Calu3 (cell line): ENCODE measurements at regions not wholly inside any gene's neighbourhood (a gene's known extent, or its start where the extent isn't known, plus 50 kb on each side); places are given as distances from the start of the nearest gene placed in this dataset.

Experiments used
- BruUV-seq: library from RNA; stranded (reverse); fragments of 400-500 nt; replicated peaks from 2 replicates; lab custom pipeline; 2021; lab: Mats Ljungman, UMichigan
- CTCF ChIA-PET: fragments of 300-600 bp; sonication (Branson Sonifier 250); formaldehyde crosslinking; loops from one replicate; lab custom pipeline; 2022; ENCODE audit warnings: antibody characterized with exemption; lab: Charles Lee
- DNase-seq: peaks from one replicate; pipeline ENCODE4 v3.0.0; 2022
- H3K27ac Mint-ChIP-seq: one replicate; pipeline ENCODE4 v1.8.0; 2022; ENCODE audit warnings: mixed read lengths; ENCODE audit not compliant: unreplicated experiment
- H3K27me3 Mint-ChIP-seq: one replicate; pipeline ENCODE4 v1.8.0; 2022; ENCODE audit warnings: mixed read lengths; ENCODE audit not compliant: unreplicated experiment
- H3K36me3 Mint-ChIP-seq: one replicate; pipeline ENCODE4 v1.8.0; 2022; ENCODE audit warnings: mild to moderate bottlenecking, moderate library complexity, mixed read lengths; ENCODE audit not compliant: insufficient read depth, unreplicated experiment
- H3K4me1 Mint-ChIP-seq: one replicate; pipeline ENCODE4 v1.8.0; 2022; ENCODE audit warnings: mild to moderate bottlenecking, low read depth, mixed read lengths; ENCODE audit not compliant: unreplicated experiment
- H3K4me3 Mint-ChIP-seq: one replicate; pipeline ENCODE4 v1.8.0; 2022; ENCODE audit warnings: mild to moderate bottlenecking, low read depth, moderate library complexity, mixed read lengths; ENCODE audit not compliant: unreplicated experiment
- H3K9me3 Mint-ChIP-seq: one replicate; pipeline ENCODE4 v1.8.0; 2022; ENCODE audit warnings: low read depth, mixed read lengths; ENCODE audit not compliant: unreplicated experiment
- intact Hi-C: fragments of 100-400 bp; cut with micrococcal nuclease; formaldehyde crosslinking; loops from one replicate; pipeline ENCODE4 v1.10.0; 2022; ENCODE audit not compliant: unreplicated experiment
- TF ChIP-seq, protein P1 (sequence below): fragments of 200-600 bp; IDR thresholded peaks from one replicate; pipeline ENCODE4 v1.8.0; 2022; ENCODE audit warnings: antibody characterized with exemption; ENCODE audit not compliant: unreplicated experiment

DNA sequence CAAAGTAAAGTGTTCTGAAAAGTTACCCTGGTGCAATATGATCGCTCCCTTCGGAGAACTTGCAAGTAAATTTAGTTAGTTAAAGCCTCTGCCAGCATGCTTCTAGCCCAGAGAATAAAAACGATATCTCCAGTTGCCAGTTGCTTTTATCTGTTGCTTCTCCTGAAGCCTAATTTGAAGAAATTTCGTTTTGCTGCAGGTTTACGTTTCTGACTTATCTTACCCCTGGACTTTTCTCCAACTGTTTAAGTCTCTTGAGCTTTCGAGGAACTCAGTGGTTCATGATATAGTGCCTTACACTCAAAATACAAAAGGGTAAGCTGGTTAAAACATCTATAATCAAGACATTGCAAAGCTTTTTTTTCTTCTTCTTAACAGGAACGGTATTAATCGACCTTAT, 131.1 kb downstream of the FAM161A start:
- TF ChIP-seq, protein P1, sequence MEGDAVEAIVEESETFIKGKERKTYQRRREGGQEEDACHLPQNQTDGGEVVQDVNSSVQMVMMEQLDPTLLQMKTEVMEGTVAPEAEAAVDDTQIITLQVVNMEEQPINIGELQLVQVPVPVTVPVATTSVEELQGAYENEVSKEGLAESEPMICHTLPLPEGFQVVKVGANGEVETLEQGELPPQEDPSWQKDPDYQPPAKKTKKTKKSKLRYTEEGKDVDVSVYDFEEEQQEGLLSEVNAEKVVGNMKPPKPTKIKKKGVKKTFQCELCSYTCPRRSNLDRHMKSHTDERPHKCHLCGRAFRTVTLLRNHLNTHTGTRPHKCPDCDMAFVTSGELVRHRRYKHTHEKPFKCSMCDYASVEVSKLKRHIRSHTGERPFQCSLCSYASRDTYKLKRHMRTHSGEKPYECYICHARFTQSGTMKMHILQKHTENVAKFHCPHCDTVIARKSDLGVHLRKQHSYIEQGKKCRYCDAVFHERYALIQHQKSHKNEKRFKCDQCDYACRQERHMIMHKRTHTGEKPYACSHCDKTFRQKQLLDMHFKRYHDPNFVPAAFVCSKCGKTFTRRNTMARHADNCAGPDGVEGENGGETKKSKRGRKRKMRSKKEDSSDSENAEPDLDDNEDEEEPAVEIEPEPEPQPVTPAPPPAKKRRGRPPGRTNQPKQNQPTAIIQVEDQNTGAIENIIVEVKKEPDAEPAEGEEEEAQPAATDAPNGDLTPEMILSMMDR = no peak
- no peak overlapping the region for H3K27ac Mint-ChIP-seq
- no peaks in the 10 kb centered on the region for H3K4me1 Mint-ChIP-seq
- no peak for DNase-seq
- H3K36me3 Mint-ChIP-seq = no peaks in the 10 kb centered on the region
- intact Hi-C loops = no loop called here
- BruUV-seq = no TSS peak
- no peak overlapping the region for H3K4me3 Mint-ChIP-seq
- CTCF ChIA-PET = interaction anchor here (0.7 kb wide), 1 partner anchor 214 kb away, joined by 3 read pairs; no protein-coding TSS in a partner anchor
- no peaks in the 10 kb centered on the region for H3K27me3 Mint-ChIP-seq
- peaks cover 9% of the 10 kb centered on the region for H3K9me3 Mint-ChIP-seq

DNA sequence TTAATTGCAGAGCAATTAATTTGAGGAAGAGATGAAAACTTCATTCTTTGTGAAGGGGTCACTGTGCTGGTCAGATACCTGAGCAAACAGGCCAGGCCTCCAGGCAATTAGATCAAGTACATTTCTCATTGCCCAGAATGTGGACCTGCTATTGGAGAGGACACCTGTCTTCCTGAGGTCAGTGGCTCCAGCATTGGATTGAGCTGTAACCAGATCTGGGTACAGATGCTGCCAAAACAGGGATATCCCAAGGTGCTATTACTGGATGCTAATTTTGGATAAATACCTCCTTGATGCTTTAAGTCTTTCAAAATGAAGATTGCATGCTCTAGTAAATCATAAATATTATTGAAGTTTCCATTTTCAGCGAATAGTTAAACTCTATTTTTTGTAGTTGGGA, 131.5 kb downstream of the FAM161A start:
- no peaks in the 10 kb centered on the region for H3K36me3 Mint-ChIP-seq

DNA sequence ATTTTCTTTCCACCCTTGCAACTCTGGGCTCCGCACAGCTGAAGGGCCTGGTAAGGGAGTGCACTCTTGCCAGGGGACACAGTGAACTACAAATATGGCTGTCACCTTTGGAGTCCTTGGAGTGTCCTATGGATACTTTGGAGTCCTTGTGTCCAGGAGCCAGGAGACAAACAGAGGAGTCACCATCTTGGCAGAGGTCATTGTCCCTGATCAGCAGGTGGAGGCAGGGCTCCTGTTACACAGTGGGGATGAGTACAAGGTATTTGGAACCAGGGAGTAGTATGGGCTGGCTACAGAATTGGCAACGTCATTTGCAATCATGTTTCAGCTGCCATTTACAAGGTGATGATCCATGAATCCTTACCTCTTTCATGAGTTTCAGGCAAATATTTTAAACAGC, 132.5 kb downstream of the FAM161A start:
- Mint-ChIP-seq H3K27me3 (no peaks in the 10 kb centered on the region), H3K4me1 (no peaks in the 10 kb centered on the region), H3K36me3 (no peaks in the 10 kb centered on the region), H3K27ac (no peak overlapping the region), H3K4me3 (no peak overlapping the region), H3K9me3 (peaks cover 5% of the 10 kb centered on the region)
- CTCF ChIA-PET = interaction anchor here (0.6 kb wide), 1 partner anchor 194 kb away, joined by 8 read pairs; no protein-coding TSS in a partner anchor
- BruUV-seq = no TSS peak
- no peak for DNase-seq
- TF ChIP-seq, protein P1 = no peak
- intact Hi-C loops = no loop called here

More for the DNA sequence above, 131.5 kb downstream of the FAM161A start:
- H3K27me3 Mint-ChIP-seq = no peaks in the 10 kb centered on the region
- BruUV-seq = no TSS peak
- TF ChIP-seq, protein P1 = no peak
- no peak overlapping the region for H3K27ac Mint-ChIP-seq
- H3K4me1 Mint-ChIP-seq = no peaks in the 10 kb centered on the region
- no peak overlapping the region for H3K4me3 Mint-ChIP-seq
- intact Hi-C loops = no loop called here
- CTCF ChIA-PET = interaction anchor here (0.6 to 0.7 kb wide), 2 partner anchors 124 to 213 kb away, joined by 3 read pairs; no protein-coding TSS in a partner anchor
- no peak for DNase-seq
- peaks cover 9% of the 10 kb centered on the region for H3K9me3 Mint-ChIP-seq

DNA sequence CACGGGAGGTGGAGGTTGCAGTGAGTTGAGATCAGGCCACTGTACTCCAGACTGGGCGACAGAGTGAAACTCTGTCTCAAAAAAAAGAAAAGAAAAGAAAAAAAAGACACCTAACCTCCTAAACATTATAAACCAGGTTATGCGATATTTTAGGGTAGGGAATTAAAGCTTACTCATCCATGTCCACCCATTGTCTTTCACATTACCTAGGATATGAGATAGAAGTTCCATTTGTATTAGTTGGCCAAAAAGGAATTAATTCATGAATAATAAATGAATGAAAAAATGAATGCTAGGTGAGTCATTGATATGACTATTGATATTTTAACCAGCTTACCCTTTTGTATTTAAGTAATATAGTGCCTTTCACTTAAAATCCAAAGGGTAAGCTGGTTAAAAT, 132.9 kb downstream of the FAM161A start:
- intact Hi-C loops = no loop called here
- BruUV-seq = no TSS peak
- no peak overlapping the region for H3K27ac Mint-ChIP-seq
- CTCF ChIA-PET = interaction anchor here (0.6 kb wide), 1 partner anchor 194 kb away, joined by 8 read pairs; no protein-coding TSS in a partner anchor
- DNase-seq = no peak
- no peaks in the 10 kb centered on the region for H3K4me1 Mint-ChIP-seq
- TF ChIP-seq, protein P1 = no peak
- H3K36me3 Mint-ChIP-seq = no peaks in the 10 kb centered on the region
- no peaks in the 10 kb centered on the region for H3K27me3 Mint-ChIP-seq
- no peak overlapping the region for H3K4me3 Mint-ChIP-seq
- peaks cover 1% of the 10 kb centered on the region for H3K9me3 Mint-ChIP-seq
